ENCODE measurements at regions not wholly inside any gene's neighbourhood (a gene's known extent, or its start where the extent isn't known, plus 50 kb on each side); places are given as distances from the start of the nearest gene placed in this dataset.
"Not testable (repeated sequence)": the region's sequence is repeated elsewhere in the genome, so short reads cannot be mapped to it uniquely, and the experiment has no call there.

DNA sequence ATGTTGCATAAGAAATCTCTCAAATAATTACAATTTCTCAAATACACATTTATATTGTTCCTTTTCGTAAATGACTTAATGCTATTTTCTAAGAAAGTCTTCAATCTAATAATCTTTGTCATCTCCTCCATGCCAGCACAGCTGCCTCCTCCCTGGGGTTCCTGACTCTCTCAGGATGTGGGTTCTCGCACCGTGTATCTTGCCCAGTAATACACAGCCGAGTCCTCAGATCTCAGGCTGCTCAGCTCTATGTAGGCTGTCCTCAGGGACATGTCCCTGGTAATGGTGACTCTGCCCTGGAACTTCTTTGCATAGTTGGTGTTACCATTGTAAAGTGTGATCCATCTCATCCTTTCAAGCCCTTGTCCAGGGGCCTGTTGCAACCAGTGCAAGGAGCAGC lies 1177.3 kb downstream of the TMEM121 start:
- TF ChIP-seq ZNF8 (CRISPR knock-in tag; IDR thresholded peaks at IDR 0.05); RARB (CRISPR knock-in tag; IDR thresholded peaks at IDR 0.05); ZNF565 (CRISPR knock-in tag; conservative IDR thresholded peaks at IDR 0.05; ENCODE audit: low read depth); ZFP3 (CRISPR knock-in tag; IDR thresholded peaks at IDR 0.05); ZFP30 (CRISPR knock-in tag; IDR thresholded peaks at IDR 0.05); SNAI2 (CRISPR knock-in tag; IDR thresholded peaks at IDR 0.05); ZNF70 (CRISPR knock-in tag; IDR thresholded peaks at IDR 0.05); CSDC2 (CRISPR knock-in tag; IDR thresholded peaks at IDR 0.05): not testable (repeated sequence)
- TF ChIP-seq, protein P1, sequence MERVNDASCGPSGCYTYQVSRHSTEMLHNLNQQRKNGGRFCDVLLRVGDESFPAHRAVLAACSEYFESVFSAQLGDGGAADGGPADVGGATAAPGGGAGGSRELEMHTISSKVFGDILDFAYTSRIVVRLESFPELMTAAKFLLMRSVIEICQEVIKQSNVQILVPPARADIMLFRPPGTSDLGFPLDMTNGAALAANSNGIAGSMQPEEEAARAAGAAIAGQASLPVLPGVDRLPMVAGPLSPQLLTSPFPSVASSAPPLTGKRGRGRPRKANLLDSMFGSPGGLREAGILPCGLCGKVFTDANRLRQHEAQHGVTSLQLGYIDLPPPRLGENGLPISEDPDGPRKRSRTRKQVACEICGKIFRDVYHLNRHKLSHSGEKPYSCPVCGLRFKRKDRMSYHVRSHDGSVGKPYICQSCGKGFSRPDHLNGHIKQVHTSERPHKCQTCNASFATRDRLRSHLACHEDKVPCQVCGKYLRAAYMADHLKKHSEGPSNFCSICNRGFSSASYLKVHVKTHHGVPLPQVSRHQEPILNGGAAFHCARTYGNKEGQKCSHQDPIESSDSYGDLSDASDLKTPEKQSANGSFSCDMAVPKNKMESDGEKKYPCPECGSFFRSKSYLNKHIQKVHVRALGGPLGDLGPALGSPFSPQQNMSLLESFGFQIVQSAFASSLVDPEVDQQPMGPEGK (CRISPR knock-in tag; IDR thresholded peaks at IDR 0.05; ENCODE audit: borderline replicate concordance): not testable (repeated sequence)
